ENCODE measurements at regions not wholly inside any gene's neighbourhood (a gene's known extent, or its start where the extent isn't known, plus 50 kb on each side); places are given as distances from the start of the nearest gene placed in this dataset.

DNA sequence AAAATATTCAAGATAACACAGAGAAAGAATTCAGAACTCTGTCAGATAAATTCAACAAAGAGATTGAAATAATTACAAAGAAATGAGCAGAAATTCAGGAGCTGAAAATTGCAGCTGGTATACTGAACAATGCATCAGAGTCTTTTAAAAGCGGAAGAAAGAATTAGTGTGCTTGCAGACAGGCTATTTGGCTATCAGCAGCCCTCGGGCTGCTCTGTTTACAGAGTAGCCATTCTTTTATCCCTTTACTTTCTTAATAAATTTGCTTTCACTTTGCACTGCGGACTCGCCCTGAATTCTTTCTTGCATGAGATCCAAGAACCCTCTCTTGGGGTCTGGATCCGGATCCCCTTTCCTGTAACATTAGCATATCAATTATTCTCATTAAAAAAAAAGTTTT is 1040.0 kb downstream of the SORCS3 start:
- TF ChIP-seq, protein P1, sequence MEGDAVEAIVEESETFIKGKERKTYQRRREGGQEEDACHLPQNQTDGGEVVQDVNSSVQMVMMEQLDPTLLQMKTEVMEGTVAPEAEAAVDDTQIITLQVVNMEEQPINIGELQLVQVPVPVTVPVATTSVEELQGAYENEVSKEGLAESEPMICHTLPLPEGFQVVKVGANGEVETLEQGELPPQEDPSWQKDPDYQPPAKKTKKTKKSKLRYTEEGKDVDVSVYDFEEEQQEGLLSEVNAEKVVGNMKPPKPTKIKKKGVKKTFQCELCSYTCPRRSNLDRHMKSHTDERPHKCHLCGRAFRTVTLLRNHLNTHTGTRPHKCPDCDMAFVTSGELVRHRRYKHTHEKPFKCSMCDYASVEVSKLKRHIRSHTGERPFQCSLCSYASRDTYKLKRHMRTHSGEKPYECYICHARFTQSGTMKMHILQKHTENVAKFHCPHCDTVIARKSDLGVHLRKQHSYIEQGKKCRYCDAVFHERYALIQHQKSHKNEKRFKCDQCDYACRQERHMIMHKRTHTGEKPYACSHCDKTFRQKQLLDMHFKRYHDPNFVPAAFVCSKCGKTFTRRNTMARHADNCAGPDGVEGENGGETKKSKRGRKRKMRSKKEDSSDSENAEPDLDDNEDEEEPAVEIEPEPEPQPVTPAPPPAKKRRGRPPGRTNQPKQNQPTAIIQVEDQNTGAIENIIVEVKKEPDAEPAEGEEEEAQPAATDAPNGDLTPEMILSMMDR (IDR thresholded peaks at IDR 0.05; ENCODE audit: extremely low read depth, insufficient read depth, missing control alignments): no peak
- in situ Hi-C loops (cut with MboI; ENCODE audit: low pct_unique_long_range_greater_than_20kb, low sequenced_read_pairs, unreplicated experiment): no loop called here
- DNase-seq (ENCODE audit: low spot score): no peak

DNA sequence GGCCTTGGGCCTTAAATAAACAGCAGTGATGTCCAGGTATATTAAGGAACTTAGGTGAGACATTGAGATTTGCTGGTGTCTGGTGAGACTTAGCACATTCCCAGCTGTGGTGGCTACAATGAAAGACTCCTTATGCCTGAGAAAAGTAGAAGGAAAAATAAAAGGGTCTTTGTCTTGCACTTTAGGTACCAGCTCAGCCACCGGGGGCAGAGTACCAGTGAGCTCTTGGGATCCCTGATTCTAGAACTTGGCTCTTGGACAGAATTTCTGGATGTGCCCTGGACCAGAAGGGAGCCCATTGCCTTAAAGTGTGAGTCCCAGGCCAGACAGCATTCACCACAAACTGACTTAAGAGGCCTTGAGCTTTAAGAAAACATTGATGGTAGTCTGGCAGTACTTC is 1038.7 kb downstream of the SORCS3 start:
- TF ChIP-seq, protein P1 (IDR thresholded peaks at IDR 0.05; ENCODE audit: extremely low read depth, insufficient read depth, missing control alignments): no peak
- DNase-seq (ENCODE audit: low spot score): no peak
- in situ Hi-C loops (cut with MboI; ENCODE audit: low pct_unique_long_range_greater_than_20kb, low sequenced_read_pairs, unreplicated experiment): no loop called here

DNA sequence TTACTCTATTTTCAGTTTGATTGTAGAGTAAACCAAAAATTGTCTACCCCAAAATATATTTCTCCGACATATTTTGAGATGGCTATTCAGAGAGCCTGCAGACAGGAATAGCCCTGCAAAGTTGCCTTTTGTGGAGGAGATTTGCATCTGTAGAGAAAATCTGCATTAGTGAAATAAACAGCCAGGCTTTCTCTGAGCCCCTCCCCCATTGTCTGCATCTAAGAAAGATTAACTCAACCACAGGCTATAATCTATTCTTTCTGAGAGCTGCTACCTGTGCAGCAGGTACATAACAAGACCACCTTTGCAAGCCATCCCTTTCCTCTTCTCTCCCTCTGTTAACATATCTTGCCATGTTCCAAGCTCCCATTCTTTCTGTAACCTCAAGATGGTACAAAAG is 1034.2 kb downstream of the SORCS3 start:
- no peak for DNase-seq (ENCODE audit: low spot score)
- in situ Hi-C loops (cut with MboI; ENCODE audit: low pct_unique_long_range_greater_than_20kb, low sequenced_read_pairs, unreplicated experiment): no loop called here
- TF ChIP-seq, protein P1 (IDR thresholded peaks at IDR 0.05; ENCODE audit: extremely low read depth, insufficient read depth, missing control alignments): no peak

DNA sequence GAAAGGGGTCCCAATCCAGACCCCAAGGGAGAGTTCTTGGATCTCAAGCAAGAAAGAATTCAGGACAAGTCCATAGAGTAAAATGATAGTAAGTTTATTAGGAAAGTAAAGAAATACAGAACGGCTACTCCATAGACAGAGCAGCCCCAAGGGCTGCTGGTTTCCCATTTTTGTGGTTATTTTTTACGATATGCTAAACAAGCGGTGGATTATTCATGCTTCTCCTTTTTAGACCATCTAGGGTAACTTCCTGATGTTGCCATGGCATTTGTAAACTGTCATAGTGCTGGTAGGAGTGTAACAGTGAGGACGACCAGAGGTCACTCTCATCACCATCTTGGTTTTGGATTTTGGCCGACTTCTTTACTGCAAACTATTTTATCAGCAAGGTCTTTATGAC is 1033.4 kb downstream of the SORCS3 start:
- no peak for DNase-seq (ENCODE audit: low spot score)
- in situ Hi-C loops (cut with MboI; ENCODE audit: low pct_unique_long_range_greater_than_20kb, low sequenced_read_pairs, unreplicated experiment): no loop called here
- TF ChIP-seq, protein P1 (IDR thresholded peaks at IDR 0.05; ENCODE audit: extremely low read depth, insufficient read depth, missing control alignments): no peak

DNA sequence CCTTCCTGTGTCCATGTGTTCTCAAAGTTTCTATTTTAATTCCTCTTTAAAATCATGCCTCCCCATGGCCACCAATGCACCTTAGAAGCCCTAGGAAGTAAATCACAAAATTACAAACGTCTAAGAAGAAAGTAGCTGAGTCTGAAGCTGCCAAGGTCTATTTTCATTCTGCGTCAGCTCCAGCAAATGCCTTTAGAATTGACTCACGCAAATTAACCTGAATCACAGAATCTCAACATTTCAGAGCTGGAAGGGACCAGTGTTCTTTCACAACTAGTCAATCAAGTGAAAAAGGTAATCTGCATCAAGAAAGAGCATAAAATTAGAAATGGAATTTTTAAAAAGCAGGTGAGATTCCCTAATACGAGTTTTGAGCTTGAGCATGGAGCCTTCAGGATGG is 1017.6 kb downstream of the SORCS3 start:
- TF ChIP-seq, protein P1 (IDR thresholded peaks at IDR 0.05; ENCODE audit: extremely low read depth, insufficient read depth, missing control alignments): no peak
- in situ Hi-C loops (cut with MboI; ENCODE audit: low pct_unique_long_range_greater_than_20kb, low sequenced_read_pairs, unreplicated experiment): no loop called here
- no peak for DNase-seq (ENCODE audit: low spot score)

DNA sequence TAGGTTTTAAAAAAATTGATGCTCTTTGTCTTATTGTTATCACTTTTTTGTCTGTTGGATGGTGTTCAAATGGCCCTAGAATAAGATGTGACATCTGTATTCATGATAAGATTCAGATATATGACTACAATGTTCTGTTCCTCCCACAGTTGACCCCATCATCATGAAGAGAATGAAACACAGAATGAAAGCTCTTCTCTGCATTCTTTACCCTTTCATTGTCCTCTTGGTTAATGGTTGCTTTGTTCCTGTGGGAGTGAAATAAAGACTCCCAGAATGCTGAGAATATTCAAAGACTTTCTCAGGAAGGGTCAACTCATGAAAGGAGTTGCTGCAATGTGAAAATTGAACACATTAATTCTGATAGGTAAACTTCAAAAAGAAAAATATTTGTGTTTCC is 1015.8 kb downstream of the SORCS3 start:
- TF ChIP-seq, protein P1 (IDR thresholded peaks at IDR 0.05; ENCODE audit: extremely low read depth, insufficient read depth, missing control alignments): no peak
- in situ Hi-C loops (cut with MboI; ENCODE audit: low pct_unique_long_range_greater_than_20kb, low sequenced_read_pairs, unreplicated experiment): no loop called here
- no peak for DNase-seq (ENCODE audit: low spot score)

DNA sequence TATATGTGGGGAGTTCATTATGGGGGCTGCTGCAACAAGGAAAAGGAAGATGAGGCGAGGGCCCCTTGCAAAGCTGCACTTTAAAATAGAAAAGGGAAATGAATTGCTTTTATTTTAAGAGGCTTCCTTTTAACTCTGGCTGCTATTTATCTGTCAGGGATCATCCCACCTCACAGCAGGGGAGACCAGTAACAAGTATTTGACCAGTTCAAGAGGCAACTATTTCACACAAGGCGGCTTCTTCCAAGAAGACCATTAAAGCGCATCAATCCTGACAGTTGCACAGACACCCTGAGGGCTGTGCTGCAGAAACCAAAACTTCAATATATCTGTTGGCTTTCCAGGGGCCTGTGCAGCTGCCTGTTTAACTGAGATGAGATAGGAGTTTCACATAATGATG is 1009.2 kb downstream of the SORCS3 start:
- in situ Hi-C loops (cut with MboI; ENCODE audit: low pct_unique_long_range_greater_than_20kb, low sequenced_read_pairs, unreplicated experiment): no loop called here
- no peak for DNase-seq (ENCODE audit: low spot score)
- TF ChIP-seq, protein P1 (IDR thresholded peaks at IDR 0.05; ENCODE audit: extremely low read depth, insufficient read depth, missing control alignments): no peak

All from GM13977 (cell line).